HEK293T (cell line): ENCODE measurements at regions not wholly inside any gene's neighbourhood (a gene's known extent, or its start where the extent isn't known, plus 50 kb on each side); places are given as distances from the start of the nearest gene placed in this dataset.

ENCODE experiments used
- CTCF ChIA-PET: fragments of 350-600 bp; formaldehyde crosslinking; extraction: SDS; loops from one replicate; lab custom pipeline; 2021; ENCODE audit warnings: antibody characterized with exemption, inconsistent platforms; lab: Yijun Ruan, JAX
- POLR2A ChIA-PET: fragments of 350-600 bp; formaldehyde crosslinking; extraction: SDS; loops from one replicate; lab custom pipeline; 2020; ENCODE audit warnings: antibody characterized with exemption, inconsistent platforms; lab: Yijun Ruan, JAX
- DNase-seq: peaks from one replicate; pipeline ENCODE4 v3.0.0; 2012; ENCODE audit warnings: mixed read lengths; ENCODE audit errors: extremely low spot score
- ARNT ChIP-seq: fragments of 450-650 bp; IDR thresholded peaks from 2 replicates; pipeline ENCODE4 v1.6.1; 2017; ENCODE audit warnings: mild to moderate bottlenecking
- BHLHE40 ChIP-seq: fragments of 450-650 bp; IDR thresholded peaks from 2 replicates; pipeline ENCODE4 v1.6.1; 2016; ENCODE audit warnings: mild to moderate bottlenecking, moderate library complexity, borderline replicate concordance
- CTBP1 ChIP-seq: fragments of 450-650 bp; IDR thresholded peaks from 2 replicates; pipeline ENCODE4 v1.6.1; 2016; ENCODE audit warnings: borderline replicate concordance
- ELF4 ChIP-seq: fragments of 450-650 bp; IDR thresholded peaks from 2 replicates; pipeline ENCODE4 v1.6.1; 2017; ENCODE audit warnings: antibody characterized with exemption
- FOXA1 ChIP-seq: fragments of 450-650 bp; IDR thresholded peaks from 2 replicates; pipeline ENCODE4 v1.6.1; 2016; ENCODE audit warnings: mild to moderate bottlenecking
- FOXK2 ChIP-seq: fragments of 450-650 bp; IDR thresholded peaks from 2 replicates; pipeline ENCODE4 v1.6.1; 2016; ENCODE audit warnings: mild to moderate bottlenecking
- FOXM1 ChIP-seq: fragments of 450-650 bp; IDR thresholded peaks from 2 replicates; pipeline ENCODE4 v1.6.1; 2017; ENCODE audit warnings: mild to moderate bottlenecking, borderline replicate concordance
- HDGF ChIP-seq: fragments of 450-650 bp; IDR thresholded peaks from 2 replicates; pipeline ENCODE4 v1.6.1; 2017; ENCODE audit warnings: antibody characterized with exemption, borderline replicate concordance
- L3MBTL2 ChIP-seq: fragments of 450-650 bp; conservative IDR thresholded peaks from 2 replicates; pipeline ENCODE4 v1.6.1; 2016; ENCODE audit warnings: mild to moderate bottlenecking
- LEF1 ChIP-seq: fragments of 450-650 bp; IDR thresholded peaks from 2 replicates; pipeline ENCODE4 v1.6.1; 2017; ENCODE audit warnings: mild to moderate bottlenecking, borderline replicate concordance
- NFRKB ChIP-seq: fragments of 450-650 bp; IDR thresholded peaks from 2 replicates; pipeline ENCODE4 v1.6.1; 2016; ENCODE audit warnings: mild to moderate bottlenecking, moderate library complexity
- SP1 ChIP-seq: fragments of 450-650 bp; IDR thresholded peaks from 2 replicates; pipeline ENCODE4 v1.6.1; 2017
- SUZ12 ChIP-seq: fragments of 450-650 bp; IDR thresholded peaks from 2 replicates; pipeline ENCODE4 v1.6.1; 2016; ENCODE audit warnings: mild to moderate bottlenecking
- TARDBP ChIP-seq: fragments of 450-650 bp; IDR thresholded peaks from 2 replicates; pipeline ENCODE4 v1.6.1; 2016
- ZNF384 ChIP-seq: fragments of 450-650 bp; IDR thresholded peaks from 2 replicates; pipeline ENCODE4 v1.6.1; 2016
- TF ChIP-seq, protein P1 (sequence below): fragments of 450-650 bp; IDR thresholded peaks from 2 replicates; pipeline ENCODE4 v1.6.1; 2016

DNA sequence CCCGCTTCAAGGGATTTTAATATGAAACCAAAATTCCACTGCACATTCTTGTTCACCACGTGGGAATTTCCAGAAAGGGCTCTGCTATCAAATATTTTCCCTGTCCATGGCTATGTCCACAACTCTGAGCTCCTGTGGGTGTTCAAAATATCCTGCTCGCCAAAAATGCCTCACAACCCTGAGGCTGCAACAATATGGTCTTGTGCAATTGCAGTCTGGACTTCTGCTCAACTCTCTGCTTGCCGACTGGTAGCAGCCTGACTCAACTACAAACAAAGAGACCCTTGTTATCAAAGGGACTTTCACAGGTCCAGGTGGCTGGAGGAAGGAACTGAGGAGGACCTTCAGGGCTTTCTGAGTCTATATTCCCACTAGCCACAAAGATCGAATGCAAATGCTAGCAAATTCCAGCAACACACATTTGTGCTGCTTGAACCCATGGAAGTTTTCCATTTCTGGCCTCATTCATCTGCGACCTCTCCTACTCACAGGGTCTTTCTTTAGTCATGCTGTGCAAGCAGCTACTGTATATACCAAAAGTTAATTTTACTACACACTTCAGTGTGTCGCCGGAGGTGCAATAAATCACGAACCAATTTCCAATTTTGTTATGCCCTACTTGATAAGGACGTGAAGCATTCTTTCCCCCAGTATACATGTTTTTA, 169.2 kb upstream of the SLC30A5 start:
- POLR2A ChIA-PET = no interaction called here
- no peak for DNase-seq
- CTCF ChIA-PET = no interaction called here
- TF ChIP-seq HDGF (no peak), NFRKB (no peak), ZNF384 (no peak), FOXA1 (no peak)

DNA sequence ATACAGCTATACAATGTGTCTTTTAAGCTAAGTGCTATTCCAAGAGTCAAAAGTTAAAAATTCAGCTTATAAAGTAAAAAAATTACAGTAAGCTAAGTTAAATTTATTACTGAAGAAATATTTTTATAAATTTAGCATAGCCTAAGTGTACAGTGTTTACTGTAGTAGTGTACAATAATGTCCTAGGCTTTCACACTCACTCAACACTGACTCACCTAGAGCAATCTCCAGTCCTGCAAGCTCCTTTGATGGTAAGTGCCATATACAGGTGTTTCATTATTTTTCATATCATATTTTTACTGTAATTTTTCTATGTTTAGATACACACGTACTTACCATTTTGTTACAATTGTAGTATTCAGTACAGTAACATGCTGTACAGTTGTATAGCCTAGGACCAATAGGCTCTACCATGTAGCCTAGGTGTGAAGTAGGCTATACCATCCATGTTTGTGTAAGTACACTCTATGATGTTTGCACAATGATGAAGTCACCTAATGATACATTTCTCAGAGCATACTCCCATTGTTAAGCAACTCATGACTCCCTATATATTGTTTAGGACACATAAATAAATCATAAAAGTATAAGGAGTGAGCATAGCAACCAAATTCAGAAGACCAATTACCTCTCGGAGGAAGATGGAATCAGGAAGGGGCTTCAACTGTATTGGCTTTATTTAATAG, 165.1 kb upstream of the SLC30A5 start:
- CTCF ChIA-PET = no interaction called here
- TF ChIP-seq CTBP1 (no peak), NFRKB (no peak), SP1 (no peak), HDGF (no peak), ZNF384 (no peak), LEF1 (no peak), FOXM1 (no peak), L3MBTL2 (no peak), ELF4 (no peak), ARNT (no peak), FOXA1 (no peak), TARDBP (no peak)
- DNase-seq = no peak
- POLR2A ChIA-PET = no interaction called here

DNA sequence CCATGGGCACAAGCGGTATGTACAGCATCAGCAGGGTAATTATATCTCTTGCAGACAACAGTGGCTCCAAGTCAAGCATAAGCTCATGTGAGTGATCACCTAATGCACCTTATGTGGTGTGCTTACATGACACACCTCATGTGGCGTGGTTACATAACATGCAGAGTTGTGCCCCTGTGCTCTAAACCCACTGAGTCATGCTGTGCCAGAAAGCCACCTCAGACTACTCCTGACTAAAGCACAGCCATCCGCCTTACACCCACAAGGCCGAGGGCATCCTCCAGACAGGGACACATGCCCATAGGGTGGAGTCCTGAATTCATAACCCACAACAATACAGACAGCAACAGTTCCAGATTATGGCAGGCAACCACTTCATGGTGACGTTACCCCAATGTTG, 163.7 kb upstream of the SLC30A5 start:
- DNase-seq = no peak
- POLR2A ChIA-PET = no interaction called here
- CTCF ChIA-PET = no interaction called here
- TF ChIP-seq BHLHE40 = no peak
- TF ChIP-seq, protein P1, sequence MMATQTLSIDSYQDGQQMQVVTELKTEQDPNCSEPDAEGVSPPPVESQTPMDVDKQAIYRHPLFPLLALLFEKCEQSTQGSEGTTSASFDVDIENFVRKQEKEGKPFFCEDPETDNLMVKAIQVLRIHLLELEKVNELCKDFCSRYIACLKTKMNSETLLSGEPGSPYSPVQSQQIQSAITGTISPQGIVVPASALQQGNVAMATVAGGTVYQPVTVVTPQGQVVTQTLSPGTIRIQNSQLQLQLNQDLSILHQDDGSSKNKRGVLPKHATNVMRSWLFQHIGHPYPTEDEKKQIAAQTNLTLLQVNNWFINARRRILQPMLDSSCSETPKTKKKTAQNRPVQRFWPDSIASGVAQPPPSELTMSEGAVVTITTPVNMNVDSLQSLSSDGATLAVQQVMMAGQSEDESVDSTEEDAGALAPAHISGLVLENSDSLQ = no peak
- TF ChIP-seq SUZ12 = no peak
- no peak for TF ChIP-seq CTBP1
- TF ChIP-seq ARNT = no peak
- TF ChIP-seq FOXA1 = no peak

DNA sequence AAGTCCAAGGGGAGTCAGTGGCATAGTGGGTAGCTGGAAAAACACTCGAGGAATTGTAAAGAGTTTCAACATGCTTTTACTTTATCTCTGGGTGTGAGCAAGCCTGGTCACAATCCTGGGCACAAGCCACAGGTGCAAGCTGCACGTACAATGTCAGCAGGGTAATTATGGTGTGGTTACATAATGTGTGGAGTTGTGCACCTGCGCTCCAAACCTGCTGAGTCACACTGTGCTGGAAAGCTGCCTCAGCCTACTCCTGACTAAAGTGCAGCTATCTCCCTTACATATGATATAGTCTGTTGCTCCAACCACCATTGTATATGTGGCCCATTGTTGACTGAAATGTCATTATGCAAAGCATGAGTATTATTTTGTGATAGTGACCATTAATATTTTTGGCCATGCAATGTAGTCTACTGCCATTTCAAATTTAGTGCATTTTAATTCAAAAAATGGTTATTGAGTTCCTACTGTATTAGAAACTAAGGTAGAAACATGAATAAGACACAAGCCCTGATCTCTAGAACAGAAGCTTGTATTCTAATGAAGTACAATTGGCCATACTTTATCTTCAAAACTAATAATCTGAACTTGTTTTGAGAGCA, 160.9 kb upstream of the SLC30A5 start:
- POLR2A ChIA-PET = no interaction called here
- no peak for DNase-seq
- TF ChIP-seq SUZ12 (no peak), ELF4 (no peak), ARNT (no peak), BHLHE40 (no peak), FOXK2 (no peak), FOXM1 (no peak), CTBP1 (no peak), L3MBTL2 (no peak), ZNF384 (no peak), FOXA1 (no peak), TARDBP (no peak), HDGF (no peak), LEF1 (no peak)
- CTCF ChIA-PET = no interaction called here

DNA sequence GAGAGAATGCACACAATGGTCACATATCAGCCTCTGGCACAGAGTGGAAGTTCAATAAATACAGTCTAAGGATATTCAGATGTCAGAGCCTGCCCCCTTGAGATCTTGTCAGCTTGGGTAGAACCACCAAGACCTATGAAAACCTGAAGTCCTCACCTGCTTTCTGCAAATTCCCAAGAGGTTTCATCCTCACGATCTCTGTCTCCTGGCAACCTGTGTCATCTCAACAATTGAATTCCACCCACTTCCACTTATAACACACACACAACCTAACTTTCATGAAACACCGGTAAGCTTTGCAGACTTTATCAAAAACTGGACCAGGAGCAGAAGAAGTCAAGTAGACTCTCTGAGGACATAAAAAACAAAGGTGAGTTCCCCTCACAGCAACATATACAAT, 151.6 kb upstream of the SLC30A5 start:
- TF ChIP-seq CTBP1 (no peak), SP1 (no peak), HDGF (no peak), L3MBTL2 (no peak), BHLHE40 (no peak), ARNT (no peak), SUZ12 (no peak), NFRKB (no peak), TARDBP (no peak), FOXK2 (no peak), ZNF384 (no peak), FOXM1 (no peak), FOXA1 (no peak), LEF1 (no peak), ELF4 (no peak)
- TF ChIP-seq, protein P1 = no peak
- no peak for DNase-seq
- POLR2A ChIA-PET = no interaction called here
- CTCF ChIA-PET = interaction anchor here (0.6 kb wide), 1 partner anchor 1099 kb away, joined by 3 read pairs; no protein-coding TSS in a partner anchor

DNA sequence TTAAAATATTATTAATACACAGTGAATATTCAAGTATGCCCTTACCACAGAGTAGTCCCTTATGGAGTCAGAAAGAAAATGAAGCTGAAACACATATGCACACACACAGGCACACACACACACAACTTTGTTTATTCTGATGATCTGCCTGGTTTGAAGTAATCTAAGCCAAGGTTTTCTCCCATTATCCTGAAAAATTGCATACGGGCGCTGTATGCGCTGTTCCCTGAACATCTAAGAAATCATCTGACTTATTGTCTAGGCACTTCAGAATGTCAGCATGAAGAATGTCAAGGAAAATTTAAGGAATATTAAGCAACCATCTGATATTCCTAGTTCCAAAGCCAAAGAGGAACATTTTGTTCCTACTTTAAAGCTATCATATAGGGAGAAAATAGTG, 147.1 kb upstream of the SLC30A5 start:
- ChIA-PET CTCF (no interaction called here), POLR2A (no interaction called here)
- TF ChIP-seq SP1 (no peak), L3MBTL2 (no peak), FOXA1 (no peak), FOXM1 (no peak), NFRKB (no peak), LEF1 (no peak), ELF4 (no peak), ARNT (no peak), FOXK2 (no peak), HDGF (no peak), CTBP1 (no peak), ZNF384 (no peak)
- TF ChIP-seq, protein P1 = no peak
- DNase-seq = no peak
